ENCODE measurements at regions not wholly inside any gene's neighbourhood (a gene's known extent, or its start where the extent isn't known, plus 50 kb on each side); places are given as distances from the start of the nearest gene placed in this dataset.

GRCh38 chr2:24439971-24440340, 51.1 kb upstream of the NCOA1 start:
- H3K9ac ChIP-seq (ENCODE audit: low read depth in 1 of 3, low read length in 3 of 3), result no peak overlapping the region
- H3K4me1 ChIP-seq (ENCODE audit: control insufficient read depth in 3 of 3, insufficient read depth in 3 of 3, low read length in 3 of 3), result peaks cover 15 to 22% (median 17%) of the 10 kb centered on the region in 3 donors
- no peak overlapping the region for H3K4me3 ChIP-seq (ENCODE audit: low read length in 3 of 3)
- H3K27me3 ChIP-seq (ENCODE audit: control insufficient read depth in 3 of 3, insufficient read depth in 3 of 3, low read length in 3 of 3), result no peaks in the 10 kb centered on the region
- H3K27ac ChIP-seq (ENCODE audit: low read depth, low read length), result no peak overlapping the region
- no peaks in the 10 kb centered on the region for H3K36me3 ChIP-seq (ENCODE audit: control insufficient read depth in 3 of 3, insufficient read depth in 3 of 3, low read length in 3 of 3)
- no peaks in the 10 kb centered on the region for H3K9me3 ChIP-seq (ENCODE audit: control insufficient read depth in 3 of 3, low read length in 3 of 3)

- Histone ChIP-seq H3K36me3 (ENCODE audit: control insufficient read depth in 3 of 3, insufficient read depth in 3 of 3, low read length in 3 of 3) (no peaks in the 10 kb centered on the region), H3K4me1 (ENCODE audit: control insufficient read depth in 3 of 3, insufficient read depth in 3 of 3, low read length in 3 of 3) (peaks cover 20 to 27% (median 22%) of the 10 kb centered on the region in 3 donors), H3K9me3 (ENCODE audit: control insufficient read depth in 3 of 3, low read length in 3 of 3) (no peaks in the 10 kb centered on the region), H3K4me3 (ENCODE audit: low read length in 3 of 3) (no peak overlapping the region), H3K27ac (ENCODE audit: low read depth, low read length) (no peak overlapping the region), H3K9ac (ENCODE audit: low read depth in 1 of 3, low read length in 3 of 3) (no peak overlapping the region), H3K27me3 (ENCODE audit: control insufficient read depth in 3 of 3, insufficient read depth in 3 of 3, low read length in 3 of 3) (no peaks in the 10 kb centered on the region)
Measured at GRCh38 chr2:24439280-24439970, 51.6 kb upstream of the NCOA1 start.

DNA sequence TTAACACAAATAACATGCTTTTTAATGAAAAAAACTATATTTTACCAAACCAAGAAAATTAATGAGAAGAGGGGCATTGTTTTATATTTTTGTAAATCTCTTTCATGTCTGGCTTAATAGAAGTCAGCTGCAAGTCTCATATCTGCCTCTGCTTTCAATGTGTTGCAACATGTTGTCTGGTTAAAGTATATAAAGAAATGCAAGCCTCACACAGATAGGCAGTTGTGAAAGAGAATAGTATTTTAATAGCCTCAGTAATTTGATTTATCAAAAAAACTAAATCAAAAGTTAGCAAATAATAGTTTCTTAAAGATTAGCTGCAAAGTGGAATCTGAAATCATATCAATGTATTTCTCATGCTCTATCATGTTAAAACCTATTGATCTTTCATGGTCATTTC, 52.9 kb upstream of the NCOA1 start:
- Histone ChIP-seq H3K4me1 (ENCODE audit: control insufficient read depth in 3 of 3, insufficient read depth in 3 of 3, low read length in 3 of 3) (peaks cover 31 to 36% (median 31%) of the 10 kb centered on the region in 3 donors), H3K36me3 (ENCODE audit: control insufficient read depth in 3 of 3, insufficient read depth in 3 of 3, low read length in 3 of 3) (no peaks in the 10 kb centered on the region), H3K27ac (ENCODE audit: low read depth, low read length) (no peak overlapping the region), H3K27me3 (ENCODE audit: control insufficient read depth in 3 of 3, insufficient read depth in 3 of 3, low read length in 3 of 3) (no peaks in the 10 kb centered on the region), H3K4me3 (ENCODE audit: low read length in 3 of 3) (no peak overlapping the region), H3K9me3 (ENCODE audit: control insufficient read depth in 3 of 3, low read length in 3 of 3) (no peaks in the 10 kb centered on the region), H3K9ac (ENCODE audit: low read depth in 1 of 3, low read length in 3 of 3) (no peak overlapping the region)

DNA sequence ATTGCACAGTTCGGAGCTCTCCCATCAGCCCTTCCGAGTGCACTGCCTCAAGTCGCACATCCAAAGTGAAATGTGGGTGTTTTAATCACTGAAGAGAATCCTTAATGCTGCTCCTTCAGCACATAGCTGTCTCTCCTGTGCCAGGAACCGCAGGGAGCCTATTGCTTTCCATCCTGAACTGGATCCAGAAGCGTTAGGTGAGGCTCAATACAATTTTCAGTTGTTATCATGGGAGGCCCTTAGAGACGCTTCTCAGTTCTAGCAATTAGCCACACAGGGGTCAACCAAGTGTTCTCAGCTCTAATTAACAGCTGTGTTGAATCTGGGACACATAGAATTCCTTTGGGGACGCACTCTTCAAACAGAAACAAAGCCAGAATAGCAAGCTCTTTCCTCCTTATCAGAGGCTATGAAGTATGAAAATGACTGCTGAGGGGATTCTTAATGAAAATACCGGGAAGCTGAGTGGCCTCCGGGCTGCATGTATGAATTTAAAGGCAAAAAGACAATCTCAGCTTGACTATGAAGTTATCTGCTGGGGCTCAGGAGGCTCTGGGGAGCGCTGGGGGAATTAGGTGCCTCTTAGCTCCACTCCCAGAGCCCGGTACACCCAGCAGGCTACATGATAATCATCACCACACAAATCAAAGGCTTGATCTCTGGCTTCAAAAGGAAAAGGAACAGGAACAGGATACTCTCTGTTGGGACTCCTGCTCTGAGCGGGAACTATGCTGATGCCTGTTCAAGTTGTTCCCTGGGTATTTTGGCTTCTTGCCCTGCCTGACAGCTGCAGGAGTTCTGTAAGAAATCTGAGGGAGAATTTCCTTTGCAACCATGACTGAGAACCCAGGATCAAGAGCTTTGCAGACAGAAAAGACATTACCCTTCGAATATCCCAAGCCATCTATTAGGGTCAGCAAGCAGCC, 55.4 kb upstream of the NCOA1 start:
- Histone ChIP-seq H3K27ac (ENCODE audit: low read depth, low read length) (peak overlapping the region; percentile 89), H3K9me3 (ENCODE audit: control insufficient read depth in 3 of 3, low read length in 3 of 3) (no peaks in the 10 kb centered on the region), H3K9ac (ENCODE audit: low read depth in 1 of 3, low read length in 3 of 3) (peak overlapping the region; percentile 45 to 81 (median 72)), H3K4me3 (ENCODE audit: low read length in 3 of 3) (peak overlapping the region; percentile 28 to 57 (median 54)), H3K27me3 (ENCODE audit: control insufficient read depth in 3 of 3, insufficient read depth in 3 of 3, low read length in 3 of 3) (no peaks in the 10 kb centered on the region), H3K4me1 (ENCODE audit: control insufficient read depth in 3 of 3, insufficient read depth in 3 of 3, low read length in 3 of 3) (peaks cover 35 to 39% (median 38%) of the 10 kb centered on the region in 3 donors), H3K36me3 (ENCODE audit: control insufficient read depth in 3 of 3, insufficient read depth in 3 of 3, low read length in 3 of 3) (no peaks in the 10 kb centered on the region)

DNA sequence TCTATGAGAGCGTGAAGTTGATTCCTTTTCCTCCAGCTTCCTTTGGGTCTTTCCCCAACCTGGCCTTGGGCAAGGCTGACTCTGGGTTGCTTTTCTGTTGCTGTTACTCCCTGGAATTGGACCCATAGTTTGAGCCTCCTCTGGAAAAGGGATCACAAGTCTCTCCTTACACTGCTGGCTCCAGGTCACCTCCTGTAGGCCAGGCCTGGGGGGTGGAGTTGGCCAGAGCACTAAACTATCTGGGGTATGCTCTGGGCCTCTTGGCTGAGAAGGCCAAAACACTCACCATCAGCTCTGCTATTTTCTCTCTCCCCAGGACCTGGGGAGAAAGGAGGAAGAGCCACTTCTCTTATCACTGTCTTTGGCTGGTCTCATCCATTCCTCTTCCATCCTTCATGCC, 56.5 kb upstream of the NCOA1 start:
- peaks cover 35 to 40% (median 38%) of the 10 kb centered on the region in 3 donors for H3K4me1 ChIP-seq (ENCODE audit: control insufficient read depth in 3 of 3, insufficient read depth in 3 of 3, low read length in 3 of 3)
- H3K27me3 ChIP-seq (ENCODE audit: control insufficient read depth in 3 of 3, insufficient read depth in 3 of 3, low read length in 3 of 3), result no peaks in the 10 kb centered on the region
- H3K27ac ChIP-seq (ENCODE audit: low read depth, low read length), result peak overlapping the region; percentile 89
- H3K4me3 ChIP-seq (ENCODE audit: low read length in 3 of 3), result peak overlapping the region; percentile 4 to 57 (median 54)
- no peaks in the 10 kb centered on the region for H3K9me3 ChIP-seq (ENCODE audit: control insufficient read depth in 3 of 3, low read length in 3 of 3)
- no peaks in the 10 kb centered on the region for H3K36me3 ChIP-seq (ENCODE audit: control insufficient read depth in 3 of 3, insufficient read depth in 3 of 3, low read length in 3 of 3)
- H3K9ac ChIP-seq (ENCODE audit: low read depth in 1 of 3, low read length in 3 of 3), result peak overlapping the region; percentile 37 to 81 (median 72)

- H3K4me1 ChIP-seq (ENCODE audit: control insufficient read depth in 3 of 3, insufficient read depth in 3 of 3, low read length in 3 of 3), result peaks cover 35 to 44% (median 38%) of the 10 kb centered on the region in 3 donors
- H3K27ac ChIP-seq (ENCODE audit: low read depth, low read length), result no peak overlapping the region
- H3K9me3 ChIP-seq (ENCODE audit: control insufficient read depth in 3 of 3, low read length in 3 of 3), result no peaks in the 10 kb centered on the region
Measured at GRCh38 chr2:24432735-24433134, 58.3 kb upstream of the NCOA1 start.

DNA sequence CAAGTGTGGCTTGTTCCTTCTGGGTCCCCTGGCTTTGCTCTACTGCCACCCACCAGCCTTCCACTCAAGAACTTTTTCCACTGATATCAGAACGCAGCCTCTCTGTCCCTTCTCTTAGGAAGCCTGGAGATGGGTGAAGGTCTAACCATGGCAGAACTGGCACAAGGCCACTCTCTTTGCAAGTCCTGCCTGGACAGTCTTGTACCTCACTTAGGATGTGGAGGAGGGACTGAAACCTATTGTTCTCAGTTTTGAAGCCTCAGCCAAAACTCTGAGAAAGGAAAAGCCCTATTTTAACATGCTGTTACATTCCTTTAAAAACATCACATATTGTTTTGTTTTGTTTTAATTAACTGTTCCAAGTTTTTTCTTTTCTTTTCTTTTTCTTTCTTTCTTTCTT, 58.9 kb upstream of the NCOA1 start:
- H3K4me3 ChIP-seq (ENCODE audit: low read length in 3 of 3), result no peak overlapping the region
- no peak overlapping the region for H3K27ac ChIP-seq (ENCODE audit: low read depth, low read length)
- no peak overlapping the region for H3K9ac ChIP-seq (ENCODE audit: low read depth in 1 of 3, low read length in 3 of 3)
- H3K27me3 ChIP-seq (ENCODE audit: control insufficient read depth in 3 of 3, insufficient read depth in 3 of 3, low read length in 3 of 3), result no peaks in the 10 kb centered on the region
- peaks cover 35 to 43% (median 38%) of the 10 kb centered on the region in 3 donors for H3K4me1 ChIP-seq (ENCODE audit: control insufficient read depth in 3 of 3, insufficient read depth in 3 of 3, low read length in 3 of 3)
- H3K36me3 ChIP-seq (ENCODE audit: control insufficient read depth in 3 of 3, insufficient read depth in 3 of 3, low read length in 3 of 3), result no peaks in the 10 kb centered on the region
- no peaks in the 10 kb centered on the region for H3K9me3 ChIP-seq (ENCODE audit: control insufficient read depth in 3 of 3, low read length in 3 of 3)

More at GRCh38 chr2:24432735-24433134, 58.3 kb upstream of the NCOA1 start:
- H3K4me3 ChIP-seq (ENCODE audit: low read length in 3 of 3), result peak overlapping the region in 1 of 3 donors; percentile 1
- no peaks in the 10 kb centered on the region for H3K36me3 ChIP-seq (ENCODE audit: control insufficient read depth in 3 of 3, insufficient read depth in 3 of 3, low read length in 3 of 3)
- H3K27me3 ChIP-seq (ENCODE audit: control insufficient read depth in 3 of 3, insufficient read depth in 3 of 3, low read length in 3 of 3), result no peaks in the 10 kb centered on the region
- H3K9ac ChIP-seq (ENCODE audit: low read depth in 1 of 3, low read length in 3 of 3), result no peak overlapping the region

DNA sequence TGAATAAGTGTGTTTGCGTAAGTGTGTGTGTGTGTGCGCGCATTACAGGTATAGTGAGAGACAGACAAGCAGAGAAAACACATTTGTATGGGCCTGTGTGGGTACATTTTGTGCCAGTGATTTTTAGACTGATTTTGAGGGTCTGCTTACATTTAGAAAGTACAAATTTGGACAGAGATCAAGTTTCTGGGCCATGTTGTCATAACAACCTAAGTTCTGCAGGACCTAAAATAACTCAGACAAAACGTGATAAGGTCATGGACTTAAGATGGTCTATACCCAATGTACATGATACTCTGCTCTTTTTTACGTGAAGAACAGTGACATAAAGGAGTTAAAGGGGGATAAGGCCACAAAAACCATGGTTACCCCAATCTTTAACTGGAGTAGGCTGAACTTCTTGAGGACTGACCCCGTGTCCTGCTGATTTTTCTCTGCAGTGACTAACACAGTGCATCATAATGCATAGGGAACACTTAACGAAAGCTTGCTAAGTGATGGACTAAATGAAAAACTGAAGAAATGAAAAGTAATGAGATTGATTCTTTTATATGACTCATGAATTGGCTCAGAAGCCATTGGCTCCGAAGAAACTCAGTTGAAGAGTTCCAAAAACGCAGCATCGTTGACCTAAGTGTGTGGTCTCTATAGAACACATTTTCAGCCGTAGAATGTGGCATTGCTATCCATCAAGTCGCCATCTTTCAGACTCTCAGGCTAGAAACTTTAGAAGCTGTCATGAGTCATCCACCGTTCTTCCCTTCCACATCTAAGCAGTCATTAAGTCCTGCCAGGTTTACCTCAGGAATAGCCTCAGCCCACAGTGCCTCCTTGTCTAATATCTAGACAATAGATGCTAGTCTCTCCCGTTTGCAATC, 61.6 kb upstream of the NCOA1 start:
- Histone ChIP-seq H3K9me3 (ENCODE audit: control insufficient read depth in 3 of 3, low read length in 3 of 3) (no peaks in the 10 kb centered on the region), H3K27me3 (ENCODE audit: control insufficient read depth in 3 of 3, insufficient read depth in 3 of 3, low read length in 3 of 3) (no peaks in the 10 kb centered on the region), H3K4me1 (ENCODE audit: control insufficient read depth in 3 of 3, insufficient read depth in 3 of 3, low read length in 3 of 3) (peaks cover 12 to 18% (median 17%) of the 10 kb centered on the region in 3 donors), H3K9ac (ENCODE audit: low read depth in 1 of 3, low read length in 3 of 3) (no peak overlapping the region), H3K4me3 (ENCODE audit: low read length in 3 of 3) (no peak overlapping the region), H3K27ac (ENCODE audit: low read depth, low read length) (no peak overlapping the region), H3K36me3 (ENCODE audit: control insufficient read depth in 3 of 3, insufficient read depth in 3 of 3, low read length in 3 of 3) (no peaks in the 10 kb centered on the region)

GRCh38 chr2:24424387-24424786, 64.1 kb upstream of the ITSN2 start:
- Histone ChIP-seq H3K27me3 (ENCODE audit: control insufficient read depth in 3 of 3, insufficient read depth in 3 of 3, low read length in 3 of 3) (no peaks in the 10 kb centered on the region), H3K36me3 (ENCODE audit: control insufficient read depth in 3 of 3, insufficient read depth in 3 of 3, low read length in 3 of 3) (no peaks in the 10 kb centered on the region), H3K9me3 (ENCODE audit: control insufficient read depth in 3 of 3, low read length in 3 of 3) (no peaks in the 10 kb centered on the region), H3K9ac (ENCODE audit: low read depth in 1 of 3, low read length in 3 of 3) (no peak overlapping the region), H3K4me3 (ENCODE audit: low read length in 3 of 3) (no peak overlapping the region), H3K4me1 (ENCODE audit: control insufficient read depth in 3 of 3, insufficient read depth in 3 of 3, low read length in 3 of 3) (peaks cover 0 to 4% (median 2%) of the 10 kb centered on the region in 3 donors), H3K27ac (ENCODE audit: low read depth, low read length) (no peak overlapping the region)
